ENCODE measurements at regions not wholly inside any gene's neighbourhood (a gene's known extent, or its start where the extent isn't known, plus 50 kb on each side); places are given as distances from the start of the nearest gene placed in this dataset.
"Not testable (repeated sequence)": the region's sequence is repeated elsewhere in the genome, so short reads cannot be mapped to it uniquely, and the experiment has no call there.

DNA sequence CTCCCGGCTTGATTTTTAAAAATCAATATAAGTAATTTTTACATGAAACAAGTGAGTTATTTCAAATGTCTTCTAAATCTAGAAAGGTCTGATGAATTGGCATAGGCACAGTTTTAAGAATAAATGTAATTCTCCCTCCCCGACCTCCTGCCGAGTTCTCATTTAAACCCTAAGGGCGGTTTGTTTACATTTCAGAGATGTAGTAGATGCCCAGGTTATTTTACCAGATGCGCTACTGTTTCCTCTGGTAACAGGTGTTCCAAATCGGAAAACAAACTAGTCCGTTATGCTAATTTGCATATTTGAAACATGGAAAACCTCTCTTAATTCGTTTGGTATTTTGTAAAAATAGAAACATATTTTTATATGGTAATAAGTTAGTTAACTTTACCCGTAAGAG lies 53.8 kb upstream of the CFAP126 start:
- H3K36me3 ChIP-seq (replicated peaks in 1 of 2; ENCODE audit: control extremely low read depth in 1 of 2, control insufficient read depth in 1 of 2, extremely low read depth in 1 of 2, insufficient read depth in 2 of 2, low read length in 1 of 2): peaks cover 0 to 2% of the 10 kb centered on the region in 2 experiments
- peak overlapping the region in 4 of 5 experiments; percentile 42 to 70 (median 56) for H3K4me3 ChIP-seq (ENCODE audit: control extremely low read depth in 1 of 5, extremely low read depth in 1 of 5, insufficient read depth in 1 of 5, low read depth in 2 of 5, low read length in 4 of 5)
- H3K9ac ChIP-seq (ENCODE audit: low read length): peak overlapping the region; percentile 66
- POLR2A ChIA-PET: interaction anchor here (0.5 kb wide), 1 partner anchor 156 kb away, joined by 4 read pairs; no protein-coding TSS in a partner anchor
- Mint-ChIP-seq H3K4me3 (peak overlapping the region; percentile 91), H3K27ac (no peak overlapping the region), H3K27me3 (no peaks in the 10 kb centered on the region), H3K4me1 (peaks cover 6% of the 10 kb centered on the region), H3K9me3 (ENCODE audit: insufficient read depth) (no peaks in the 10 kb centered on the region)
- peak overlapping the region; percentile 75 for H3K4me2 ChIP-seq (replicated peaks; ENCODE audit: low read depth, low read length, poor library complexity, severe bottlenecking)
- WGBS (ENCODE audit: insufficient coverage): no CpG with 5 or more reads among the region's 9 CpGs
- H3K79me2 ChIP-seq (ENCODE audit: control insufficient read depth, insufficient read depth, low read length): no peaks in the 10 kb centered on the region
- peaks cover 0 to 5% (median under 1%) of the 10 kb centered on the region in 4 experiments for H3K27me3 ChIP-seq (replicated peaks in 1 of 4; ENCODE audit: control extremely low read depth in 1 of 4, control insufficient read depth in 3 of 4, insufficient read depth in 4 of 4, low read length in 3 of 4)
- DNase-seq: no peak
- peaks cover 0 to 4% of the 10 kb centered on the region in 2 donors for H3K4me1 ChIP-seq (ENCODE audit: control insufficient read depth in 2 of 2, insufficient read depth in 2 of 2, low read length in 2 of 2)
- CTCF ChIA-PET: no interaction called here
- no peaks in the 10 kb centered on the region for H4K20me1 ChIP-seq (ENCODE audit: control insufficient read depth, insufficient read depth, low read length, poor library complexity, severe bottlenecking)
- TF ChIP-seq, protein P1, sequence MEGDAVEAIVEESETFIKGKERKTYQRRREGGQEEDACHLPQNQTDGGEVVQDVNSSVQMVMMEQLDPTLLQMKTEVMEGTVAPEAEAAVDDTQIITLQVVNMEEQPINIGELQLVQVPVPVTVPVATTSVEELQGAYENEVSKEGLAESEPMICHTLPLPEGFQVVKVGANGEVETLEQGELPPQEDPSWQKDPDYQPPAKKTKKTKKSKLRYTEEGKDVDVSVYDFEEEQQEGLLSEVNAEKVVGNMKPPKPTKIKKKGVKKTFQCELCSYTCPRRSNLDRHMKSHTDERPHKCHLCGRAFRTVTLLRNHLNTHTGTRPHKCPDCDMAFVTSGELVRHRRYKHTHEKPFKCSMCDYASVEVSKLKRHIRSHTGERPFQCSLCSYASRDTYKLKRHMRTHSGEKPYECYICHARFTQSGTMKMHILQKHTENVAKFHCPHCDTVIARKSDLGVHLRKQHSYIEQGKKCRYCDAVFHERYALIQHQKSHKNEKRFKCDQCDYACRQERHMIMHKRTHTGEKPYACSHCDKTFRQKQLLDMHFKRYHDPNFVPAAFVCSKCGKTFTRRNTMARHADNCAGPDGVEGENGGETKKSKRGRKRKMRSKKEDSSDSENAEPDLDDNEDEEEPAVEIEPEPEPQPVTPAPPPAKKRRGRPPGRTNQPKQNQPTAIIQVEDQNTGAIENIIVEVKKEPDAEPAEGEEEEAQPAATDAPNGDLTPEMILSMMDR (IDR thresholded peaks at IDR 0.05): no peak
- TF ChIP-seq EZH2 (IDR thresholded peaks at IDR 0.05; ENCODE audit: borderline replicate concordance, insufficient read depth, low read depth, low read length, poor library complexity, severe bottlenecking): no peak
- H3K27ac ChIP-seq (ENCODE audit: low read length in 2 of 2): no peak overlapping the region
- intact Hi-C loops (cut with micrococcal nuclease): loop anchor here (10.0 kb wide), 2 partner anchors 113 to 343 kb away; partner anchors contain the start of gene ATF6
- no peak overlapping the region for H2AFZ ChIP-seq (ENCODE audit: insufficient read depth, low read depth, low read length, poor library complexity, severe bottlenecking)
- peaks cover 0 to 4% (median 0%) of the 10 kb centered on the region in 3 donors for H3K9me3 ChIP-seq (ENCODE audit: control extremely low read depth in 1 of 3, control insufficient read depth in 2 of 3, insufficient read depth in 1 of 3, low read length in 2 of 3)
- ATAC-seq (ENCODE audit: low read depth): no peak

- peak overlapping the region; percentile 75 for H3K4me2 ChIP-seq (replicated peaks; ENCODE audit: low read depth, low read length, poor library complexity, severe bottlenecking)
- H3K9me3 ChIP-seq (ENCODE audit: control extremely low read depth in 1 of 3, control insufficient read depth in 2 of 3, insufficient read depth in 1 of 3, low read length in 2 of 3): peaks cover 0 to 4% (median 0%) of the 10 kb centered on the region in 3 donors
- H3K27ac ChIP-seq (ENCODE audit: low read length in 2 of 2): no peak overlapping the region
- ChIA-PET CTCF (no interaction called here), POLR2A (interaction anchor here (0.5 kb wide), 1 partner anchor 156 kb away, joined by 4 read pairs; no protein-coding TSS in a partner anchor)
- H3K4me1 ChIP-seq (ENCODE audit: control insufficient read depth in 2 of 2, insufficient read depth in 2 of 2, low read length in 2 of 2): peaks cover 0 to 4% of the 10 kb centered on the region in 2 donors
- Mint-ChIP-seq H3K27ac (no peak overlapping the region), H3K4me1 (peaks cover 6% of the 10 kb centered on the region), H3K9me3 (ENCODE audit: insufficient read depth) (no peaks in the 10 kb centered on the region), H3K4me3 (peak overlapping the region; percentile 45), H3K27me3 (no peaks in the 10 kb centered on the region)
- H4K20me1 ChIP-seq (ENCODE audit: control insufficient read depth, insufficient read depth, low read length, poor library complexity, severe bottlenecking): no peaks in the 10 kb centered on the region
- H3K27me3 ChIP-seq (replicated peaks in 1 of 4; ENCODE audit: control extremely low read depth in 1 of 4, control insufficient read depth in 3 of 4, insufficient read depth in 4 of 4, low read length in 3 of 4): peaks cover 0 to 5% (median 0%) of the 10 kb centered on the region in 4 experiments
- TF ChIP-seq, protein P1 (IDR thresholded peaks at IDR 0.05): no peak
- TF ChIP-seq EZH2 (IDR thresholded peaks at IDR 0.05; ENCODE audit: borderline replicate concordance, insufficient read depth, low read depth, low read length, poor library complexity, severe bottlenecking): no peak
- ATAC-seq (ENCODE audit: low read depth) (no peak), DNase-seq (no peak)
- intact Hi-C loops (cut with micrococcal nuclease): loop anchor here (10.0 kb wide), 2 partner anchors 114 to 344 kb away; partner anchors contain the start of gene ATF6
- peaks cover 0 to 2% of the 10 kb centered on the region in 2 experiments for H3K36me3 ChIP-seq (replicated peaks in 1 of 2; ENCODE audit: control extremely low read depth in 1 of 2, control insufficient read depth in 1 of 2, extremely low read depth in 1 of 2, insufficient read depth in 2 of 2, low read length in 1 of 2)
- H2AFZ ChIP-seq (ENCODE audit: insufficient read depth, low read depth, low read length, poor library complexity, severe bottlenecking): no peak overlapping the region
- no peaks in the 10 kb centered on the region for H3K79me2 ChIP-seq (ENCODE audit: control insufficient read depth, insufficient read depth, low read length)
- peak overlapping the region; percentile 66 for H3K9ac ChIP-seq (ENCODE audit: low read length)
- WGBS (ENCODE audit: insufficient coverage): 89% methylated on average over 17 of the region's 24 CpGs
- peak overlapping the region in 3 of 5 experiments; percentile 50 to 70 (median 61) for H3K4me3 ChIP-seq (ENCODE audit: control extremely low read depth in 1 of 5, extremely low read depth in 1 of 5, insufficient read depth in 1 of 5, low read depth in 2 of 5, low read length in 4 of 5)
Observed at GRCh38 chr1:161420763-161421455, 53.2 kb upstream of the CFAP126 start.

- H3K4me1 Mint-ChIP-seq; H3K27ac ChIP-seq (ENCODE audit: low read length in 2 of 2); H3K27me3 ChIP-seq (replicated peaks in 1 of 4; ENCODE audit: control extremely low read depth in 1 of 4, control insufficient read depth in 3 of 4, insufficient read depth in 4 of 4, low read length in 3 of 4); H3K27me3 Mint-ChIP-seq; H3K9ac ChIP-seq (ENCODE audit: low read length); intact Hi-C loops (cut with micrococcal nuclease); DNase-seq; H3K4me3 ChIP-seq (ENCODE audit: control extremely low read depth in 1 of 5, extremely low read depth in 1 of 5, insufficient read depth in 1 of 5, low read depth in 2 of 5, low read length in 4 of 5); H4K20me1 ChIP-seq (ENCODE audit: control insufficient read depth, insufficient read depth, low read length, poor library complexity, severe bottlenecking); H3K9me3 Mint-ChIP-seq (ENCODE audit: insufficient read depth); H3K4me1 ChIP-seq (ENCODE audit: control insufficient read depth in 2 of 2, insufficient read depth in 2 of 2, low read length in 2 of 2); H3K79me2 ChIP-seq (ENCODE audit: control insufficient read depth, insufficient read depth, low read length); H3K36me3 ChIP-seq (replicated peaks in 1 of 2; ENCODE audit: control extremely low read depth in 1 of 2, control insufficient read depth in 1 of 2, extremely low read depth in 1 of 2, insufficient read depth in 2 of 2, low read length in 1 of 2); POLR2A ChIA-PET; H3K4me3 Mint-ChIP-seq; H3K4me2 ChIP-seq (replicated peaks; ENCODE audit: low read depth, low read length, poor library complexity, severe bottlenecking); H3K27ac Mint-ChIP-seq; ATAC-seq (ENCODE audit: low read depth); H3K9me3 ChIP-seq (ENCODE audit: control extremely low read depth in 1 of 3, control insufficient read depth in 2 of 3, insufficient read depth in 1 of 3, low read length in 2 of 3); H2AFZ ChIP-seq (ENCODE audit: insufficient read depth, low read depth, low read length, poor library complexity, severe bottlenecking): not testable (repeated sequence)
- CTCF ChIA-PET: interaction anchor here (0.6 kb wide), 1 partner anchor 122 kb away, joined by 5 read pairs; no protein-coding TSS in a partner anchor
- whole genome bisulfite sequencing (ENCODE audit: insufficient coverage): 87% methylated on average over 2 of the region's 4 CpGs
Observed at GRCh38 chr1:161417536-161417935, 49.9 kb upstream of the CFAP126 start.
